K562 (cell line): ENCODE measurements at regions not wholly inside any gene's neighbourhood (a gene's known extent, or its start where the extent isn't known, plus 50 kb on each side); places are given as distances from the start of the nearest gene placed in this dataset.

Experiments used
- CTCF ChIP-seq, 3 experiments: IDR thresholded peaks in 2 of 3; conservative IDR thresholded peaks in 1 of 3; 2 replicates each; pipeline ENCODE4 v1.5.1; 2011 to 2012; ENCODE audit warnings: low read length in 3 of 3, mild to moderate bottlenecking in 3 of 3, control low read depth in 2 of 3, improper control_type of control experiment in 1 of 3, inconsistent platforms in 1 of 3, low read depth in 1 of 3, mixed read lengths in 1 of 3, moderate library complexity in 1 of 3; ENCODE audit not compliant: insufficient read depth in 2 of 3
- E4F1 ChIP-seq: fragments of 250-450 bp; sonication (Bioruptor Pico); IDR thresholded peaks from 2 replicates; pipeline ENCODE4 v1.5.0; 2021; ENCODE audit warnings: mild to moderate bottlenecking, borderline replicate concordance
- EZH2 ChIP-seq: IDR thresholded peaks from 2 replicates; pipeline ENCODE4 v1.6.1; 2012; ENCODE audit warnings: low read depth, mild to moderate bottlenecking, inconsistent platforms, low read length, borderline replicate concordance
- HSF4 ChIP-seq: fragments of 250-450 bp; sonication (Bioruptor Pico); IDR thresholded peaks from 2 replicates; pipeline ENCODE4 v2.1.2; 2022; ENCODE audit warnings: mild to moderate bottlenecking, moderate library complexity, borderline replicate concordance
- MAFF ChIP-seq: IDR thresholded peaks from 2 replicates; pipeline ENCODE4 v1.6.1; 2012; ENCODE audit warnings: low read length, improper control_type of control experiment
- NR2C2 ChIP-seq, 2 experiments: fragments of 200-800 bp in 1 of 2; sonication (Bioruptor generic) in 1 of 2; sonication (generic) in 1 of 2; formaldehyde crosslinking in 1 of 2; IDR thresholded peaks; 2 replicates each; pipeline versions ENCODE4 v1.6.1 to v1.8.0; 2016 to 2022; ENCODE audit warnings: mild to moderate bottlenecking in 1 of 2, missing compliant biosample characterization in 1 of 2, missing genetic modification characterization in 1 of 2, missing genetic modification reagents in 1 of 2
- PRPF4 ChIP-seq: fragments of 200-400 bp; formaldehyde crosslinking; IDR thresholded peaks from one replicate; pipeline ENCODE4 v1.6.1; 2017; ENCODE audit warnings: low read length, low read depth, mild to moderate bottlenecking; ENCODE audit not compliant: insufficient read depth, poor library complexity, severe bottlenecking
- SMC3 ChIP-seq: conservative IDR thresholded peaks from 2 replicates; pipeline ENCODE4 v1.6.1; 2011; ENCODE audit warnings: low read depth, low read length, improper control_type of control experiment; ENCODE audit not compliant: insufficient read depth
- TGIF2 ChIP-seq: sonication (generic); formaldehyde crosslinking; IDR thresholded peaks from 2 replicates; pipeline ENCODE4 v1.8.1; 2022; ENCODE audit warnings: mild to moderate bottlenecking, missing genetic modification reagents, moderate library complexity
- ZNF121 ChIP-seq: sonication (generic); formaldehyde crosslinking; conservative IDR thresholded peaks from 2 replicates; pipeline ENCODE4 v1.8.0; 2022; ENCODE audit warnings: missing genetic modification reagents
- ZNF274 ChIP-seq: IDR thresholded peaks from 2 replicates; pipeline ENCODE4 v1.6.1; 2011; ENCODE audit warnings: low read depth, mild to moderate bottlenecking, low read length, moderate library complexity, borderline replicate concordance
- ZNF277 ChIP-seq: fragments of 250-450 bp; sonication (Bioruptor Pico); IDR thresholded peaks from 2 replicates; pipeline ENCODE4 v1.8.0; 2022; ENCODE audit warnings: inconsistent platforms, mild to moderate bottlenecking, moderate library complexity, borderline replicate concordance
- ZNF431 ChIP-seq: sonication (generic); formaldehyde crosslinking; IDR thresholded peaks from 2 replicates; pipeline ENCODE4 v1.8.0; 2022; ENCODE audit warnings: mild to moderate bottlenecking, missing genetic modification reagents
- ZNF76 ChIP-seq: fragments of 250-450 bp; sonication (Bioruptor Pico); IDR thresholded peaks from 2 replicates; pipeline ENCODE4 v1.4.0; 2020; ENCODE audit warnings: mild to moderate bottlenecking, moderate library complexity, borderline replicate concordance

- TF ChIP-seq E4F1 (CRISPR knock-in tag) (no peak), ZNF431 (no peak), EZH2 (no peak), HSF4 (CRISPR knock-in tag) (no peak), MAFF (no peak), ZNF121 (no peak), SMC3 (no peak), CTCF (IDR thresholded peaks at IDR 0.05 in 2 of 3, conservative IDR thresholded peaks at IDR 0.05 in 1 of 3; ENCODE audit: insufficient read depth in 2 of 3, low read depth in 1 of 3, low read length in 3 of 3) (no peak), NR2C2 (CRISPR knock-in tag; IDR thresholded peaks at IDR 0.05) (no peak), NR2C2 (tag; IDR thresholded peaks at IDR 0.05) (no peak), ZNF277 (no peak), TGIF2 (no peak), PRPF4 (no peak), ZNF76 (CRISPR knock-in tag) (no peak), ZNF274 (no peak)
Observed at GRCh38 chr21:43312011-43312410, 114.9 kb downstream of the SIK1 start.
